Mesendoderm (in vitro differentiated cells): ENCODE measurements at regions not wholly inside any gene's neighbourhood (a gene's known extent, or its start where the extent isn't known, plus 50 kb on each side); places are given as distances from the start of the nearest gene placed in this dataset.
A peak's percentile ranks its signal among the peaks of the same experiment; 100 is the strongest.

Source experiments
- DNase-seq: peaks from one replicate; pipeline ENCODE4 v3.0.0; 2013
- H2AK5ac ChIP-seq: 2 replicates; pipeline ENCODE4 v1.6.1; 2013; ENCODE audit warnings: low read length, inconsistent platforms
- H2BK120ac ChIP-seq: 2 replicates; pipeline ENCODE4 v1.6.1; 2013; ENCODE audit warnings: low read depth, mild to moderate bottlenecking, low read length, moderate library complexity, mixed read lengths
- H2BK15ac ChIP-seq: replicated peaks from 2 replicates; pipeline ENCODE4 v1.6.1; 2013; ENCODE audit warnings: low read depth, mild to moderate bottlenecking, moderate library complexity
- H2BK5ac ChIP-seq: 2 replicates; pipeline ENCODE4 v1.6.1; 2013; ENCODE audit warnings: low read length, inconsistent platforms
- H3K18ac ChIP-seq: 2 replicates; pipeline ENCODE4 v1.6.1; 2013; ENCODE audit warnings: mild to moderate bottlenecking, low read length, mixed read lengths
- H3K23ac ChIP-seq: one replicate; pipeline ENCODE4 v1.6.1; 2013; ENCODE audit warnings: low read length
- H3K27ac ChIP-seq: 2 replicates; pipeline ENCODE4 v1.5.1; 2013; ENCODE audit warnings: low read depth, mild to moderate bottlenecking, inconsistent platforms, low read length, moderate library complexity
- H3K27me3 ChIP-seq: 2 replicates; pipeline ENCODE4 v1.6.1; 2013; ENCODE audit warnings: low read length, control low read depth, mild to moderate bottlenecking, inconsistent platforms; ENCODE audit not compliant: insufficient read depth, poor library complexity
- H3K36me3 ChIP-seq: 2 replicates; pipeline ENCODE4 v1.6.1; 2013; ENCODE audit warnings: low read length, inconsistent platforms; ENCODE audit not compliant: control insufficient read depth, insufficient read depth
- H3K4ac ChIP-seq: one replicate; pipeline ENCODE4 v1.6.1; 2013; ENCODE audit warnings: low read depth, mild to moderate bottlenecking, low read length, moderate library complexity
- H3K4me1 ChIP-seq: 2 replicates; pipeline ENCODE4 v1.6.1; 2013; ENCODE audit warnings: low read depth, low read length, inconsistent platforms; ENCODE audit not compliant: control insufficient read depth
- H3K4me2 ChIP-seq: 2 replicates; pipeline ENCODE4 v1.6.1; 2013; ENCODE audit warnings: low read length
- H3K4me3 ChIP-seq: 2 replicates; pipeline ENCODE4 v1.5.1; 2013; ENCODE audit warnings: mild to moderate bottlenecking, low read length
- H3K56ac ChIP-seq: one replicate; pipeline ENCODE4 v1.6.1; 2013; ENCODE audit warnings: low read length
- H3K79me1 ChIP-seq: 2 replicates; pipeline ENCODE4 v1.6.1; 2013; ENCODE audit warnings: low read length, inconsistent platforms
- H3K79me2 ChIP-seq: 2 replicates; pipeline ENCODE4 v1.6.1; 2013; ENCODE audit warnings: mild to moderate bottlenecking, low read length; ENCODE audit not compliant: control insufficient read depth, insufficient read depth
- H3K9ac ChIP-seq: 2 replicates; pipeline ENCODE4 v1.6.1; 2013; ENCODE audit warnings: low read length, inconsistent platforms
- H4K5ac ChIP-seq: one replicate; pipeline ENCODE4 v1.6.1; 2013; ENCODE audit warnings: low read length
- H4K8ac ChIP-seq: one replicate; pipeline ENCODE4 v1.6.1; 2013; ENCODE audit warnings: low read depth, mild to moderate bottlenecking, control low read depth, low read length, moderate library complexity
- WGBS: extraction: QIAGEN DNeasy Blood & Tissue Kit; methylation state at CpG from one replicate; pipeline ENCODE4 v1.1.7; 2013; ENCODE audit warnings: low lambda C conversion rate, missing lambda C conversion rate; ENCODE audit not compliant: insufficient coverage; ENCODE audit errors: extremely low coverage; 5-methylcytosine and 5-hydroxymethylcytosine counted together

DNA sequence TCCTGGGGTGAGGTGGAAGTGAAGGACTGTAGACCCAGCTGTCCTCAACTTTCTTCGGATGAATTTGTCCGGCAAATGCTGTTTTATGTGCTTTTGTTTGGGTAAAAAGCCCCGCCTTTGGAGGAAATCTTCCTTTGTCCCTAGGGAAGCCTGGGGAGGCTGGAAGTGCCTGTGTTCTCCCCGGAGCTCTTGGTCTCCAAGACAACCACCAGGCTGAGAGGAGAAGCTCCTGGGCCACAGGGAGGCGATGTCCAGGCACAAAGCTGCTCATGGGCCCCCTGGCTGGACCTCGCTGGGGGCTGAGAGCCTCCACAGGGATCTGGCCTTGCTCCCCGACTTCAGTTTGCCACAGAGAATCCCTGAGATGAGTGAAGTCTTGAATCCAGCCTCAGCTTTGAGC, 293.1 kb upstream of the N4BP1 start:
- H3K79me1 ChIP-seq = no peaks in the 10 kb centered on the region
- H3K4ac ChIP-seq = no peak overlapping the region
- H2BK15ac ChIP-seq = no peak overlapping the region
- no peak overlapping the region for H4K8ac ChIP-seq
- WGBS = no CpG with 5 or more reads among the region's 7 CpGs
- H3K27ac ChIP-seq = no peak overlapping the region
- H3K27me3 ChIP-seq = no peaks in the 10 kb centered on the region
- H2BK120ac ChIP-seq = no peak overlapping the region
- H4K5ac ChIP-seq = no peak overlapping the region
- DNase-seq = peak; percentile 42
- H3K23ac ChIP-seq = no peak overlapping the region
- no peak overlapping the region for H2AK5ac ChIP-seq
- no peak overlapping the region for H3K4me2 ChIP-seq
- no peaks in the 10 kb centered on the region for H3K4me1 ChIP-seq
- H3K4me3 ChIP-seq = no peak overlapping the region
- no peak overlapping the region for H3K9ac ChIP-seq
- H3K79me2 ChIP-seq = no peaks in the 10 kb centered on the region
- H2BK5ac ChIP-seq = no peak overlapping the region
- no peak overlapping the region for H3K18ac ChIP-seq
- H3K36me3 ChIP-seq = no peaks in the 10 kb centered on the region
- H3K56ac ChIP-seq = no peak overlapping the region

DNA sequence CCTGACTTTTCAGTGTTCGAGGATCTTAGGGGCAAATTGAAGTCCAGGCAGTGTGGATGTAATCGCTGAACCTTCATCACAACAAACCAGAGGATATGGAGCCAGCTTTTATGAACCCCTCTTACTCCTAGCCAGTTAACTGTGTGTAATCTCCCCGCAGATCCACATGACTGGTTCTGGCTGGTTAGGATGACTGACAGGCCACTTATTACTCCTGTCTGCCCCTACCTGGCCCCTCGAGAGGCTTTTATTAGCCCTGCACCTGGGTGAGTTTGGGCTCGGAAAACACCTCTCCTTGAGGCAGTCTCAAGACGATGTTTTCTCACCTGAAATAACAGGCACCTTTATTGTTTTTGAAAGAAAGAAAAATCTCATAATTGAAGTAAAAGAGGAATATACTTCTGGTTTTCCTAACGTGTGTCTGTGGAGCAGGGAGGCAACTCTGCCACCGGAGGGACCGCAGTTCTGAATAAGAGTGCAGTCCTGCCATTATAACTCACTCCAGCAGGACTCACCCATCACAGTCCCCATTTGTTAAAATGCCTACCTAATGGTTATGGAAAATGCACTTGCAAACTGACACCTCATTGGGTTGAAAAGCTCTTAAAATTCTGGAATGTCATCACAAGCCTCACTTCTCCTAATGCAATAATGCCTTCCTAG, 291.9 kb upstream of the N4BP1 start:
- Histone ChIP-seq H3K79me1 (no peaks in the 10 kb centered on the region), H3K9ac (no peak overlapping the region), H2BK15ac (no peak overlapping the region), H2BK120ac (no peak overlapping the region), H3K4me1 (no peaks in the 10 kb centered on the region), H2AK5ac (no peak overlapping the region), H3K79me2 (no peaks in the 10 kb centered on the region), H4K8ac (no peak overlapping the region), H3K27me3 (no peaks in the 10 kb centered on the region), H3K4me2 (no peak overlapping the region), H3K4me3 (no peak overlapping the region), H3K18ac (no peak overlapping the region), H3K27ac (no peak overlapping the region), H3K4ac (no peak overlapping the region), H3K56ac (no peak overlapping the region), H2BK5ac (no peak overlapping the region), H4K5ac (no peak overlapping the region), H3K36me3 (no peaks in the 10 kb centered on the region), H3K23ac (no peak overlapping the region)
- peak; percentile 39 for DNase-seq
- no CpG with 5 or more reads among the region's 9 CpGs for WGBS

DNA sequence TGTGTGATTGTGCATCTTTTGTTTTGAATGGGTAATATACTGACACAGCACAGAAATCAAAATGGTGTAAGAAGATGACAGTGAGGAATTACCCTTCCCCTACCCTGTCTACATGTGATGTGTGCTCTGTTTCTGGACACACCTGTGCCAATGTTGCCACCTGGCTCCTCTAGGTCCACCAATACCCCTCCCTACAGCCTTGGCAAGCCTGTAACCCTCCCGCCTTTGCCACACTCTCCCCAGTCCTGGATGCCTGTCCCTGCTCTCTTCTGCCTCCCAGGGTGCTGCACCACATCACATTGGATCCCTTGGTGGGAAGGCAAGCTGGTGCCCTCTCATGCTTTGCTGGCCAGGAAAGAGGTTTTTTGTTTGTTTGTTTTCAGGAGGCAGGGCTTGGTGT, 289.5 kb upstream of the N4BP1 start:
- Histone ChIP-seq H4K8ac (no peak overlapping the region), H3K27ac (no peak overlapping the region), H3K9ac (no peak overlapping the region), H4K5ac (no peak overlapping the region), H3K79me2 (no peaks in the 10 kb centered on the region), H2BK5ac (no peak overlapping the region), H3K56ac (no peak overlapping the region), H3K4me2 (no peak overlapping the region), H3K23ac (no peak overlapping the region), H2BK120ac (no peak overlapping the region), H2BK15ac (no peak overlapping the region), H3K79me1 (no peaks in the 10 kb centered on the region), H3K4ac (no peak overlapping the region), H3K36me3 (no peaks in the 10 kb centered on the region), H3K4me3 (no peak overlapping the region), H3K4me1 (no peaks in the 10 kb centered on the region), H2AK5ac (no peak overlapping the region), H3K18ac (no peak overlapping the region), H3K27me3 (no peaks in the 10 kb centered on the region)
- no CpG with 5 or more reads among the region's 1 CpG for WGBS
- no peak for DNase-seq

DNA sequence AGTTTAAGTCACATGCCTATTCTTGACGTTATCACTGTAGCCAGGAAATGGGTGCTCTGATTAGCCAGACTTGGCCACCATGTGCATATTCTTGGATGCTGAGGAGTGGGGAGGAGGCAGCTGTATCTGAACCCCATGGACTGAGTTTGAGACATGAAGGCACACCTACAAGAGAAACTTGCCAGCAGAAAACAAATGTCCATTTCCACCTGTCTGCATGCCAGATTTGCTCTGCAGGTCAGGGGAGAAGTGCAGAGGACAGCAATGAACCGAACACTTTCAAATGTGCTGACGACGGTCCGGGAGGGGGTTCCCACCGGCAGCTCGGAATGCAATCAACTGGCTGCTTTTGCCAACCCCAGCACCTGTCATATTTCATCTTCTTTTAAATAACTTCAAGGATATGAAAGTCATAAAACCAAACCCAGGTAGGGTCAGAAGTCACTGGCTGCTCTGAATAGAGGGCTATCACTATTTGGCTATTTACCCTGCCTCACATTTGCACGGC, 287.8 kb upstream of the N4BP1 start:
- no CpG with 5 or more reads among the region's 8 CpGs for WGBS
- H2BK5ac ChIP-seq = no peak overlapping the region

DNA sequence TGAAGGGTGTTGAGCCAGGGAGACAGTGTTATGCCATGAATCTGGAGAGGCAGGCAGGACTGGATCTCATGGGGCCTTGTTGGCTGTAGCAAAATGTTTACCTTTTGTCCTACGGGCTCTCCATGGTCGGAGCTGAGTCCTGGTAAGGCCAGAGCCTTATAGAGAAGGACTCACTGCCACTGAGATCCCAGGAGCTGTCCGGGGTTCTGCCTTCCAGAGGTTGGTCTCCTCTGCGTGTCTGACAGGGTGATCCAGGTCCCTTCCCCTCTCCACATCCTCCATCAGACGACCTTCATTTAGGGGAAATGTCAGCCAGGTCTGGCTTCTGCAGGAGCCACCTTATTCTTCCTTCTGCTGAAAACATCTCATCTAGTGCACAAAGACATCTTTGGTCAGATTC, 285.2 kb upstream of the N4BP1 start:
- WGBS = no CpG with 5 or more reads among the region's 5 CpGs
- Histone ChIP-seq H3K36me3 (no peaks in the 10 kb centered on the region), H3K9ac (no peak overlapping the region), H3K56ac (no peak overlapping the region), H4K5ac (no peak overlapping the region), H3K27ac (no peak overlapping the region), H3K79me1 (no peaks in the 10 kb centered on the region), H3K23ac (no peak overlapping the region), H3K4me1 (no peaks in the 10 kb centered on the region), H2BK5ac (no peak overlapping the region), H3K4me3 (no peak overlapping the region), H2BK120ac (no peak overlapping the region), H3K79me2 (no peaks in the 10 kb centered on the region), H3K18ac (no peak overlapping the region), H3K27me3 (no peaks in the 10 kb centered on the region), H3K4me2 (no peak overlapping the region), H4K8ac (no peak overlapping the region), H2AK5ac (no peak overlapping the region), H2BK15ac (no peak overlapping the region), H3K4ac (no peak overlapping the region)
- no peak for DNase-seq

More for the DNA sequence above, 287.8 kb upstream of the N4BP1 start:
- H3K18ac ChIP-seq = no peak overlapping the region
- H4K5ac ChIP-seq = no peak overlapping the region
- no peak overlapping the region for H2BK120ac ChIP-seq
- no peak overlapping the region for H3K23ac ChIP-seq
- no peaks in the 10 kb centered on the region for H3K36me3 ChIP-seq
- H3K79me2 ChIP-seq = no peaks in the 10 kb centered on the region
- no peaks in the 10 kb centered on the region for H3K4me1 ChIP-seq
- H4K8ac ChIP-seq = no peak overlapping the region
- no peak overlapping the region for H3K56ac ChIP-seq
- no peak overlapping the region for H3K4me2 ChIP-seq
- no peak overlapping the region for H3K27ac ChIP-seq
- no peak overlapping the region for H3K4me3 ChIP-seq
- H3K4ac ChIP-seq = no peak overlapping the region
- H2BK15ac ChIP-seq = no peak overlapping the region
- no peaks in the 10 kb centered on the region for H3K79me1 ChIP-seq
- no peak overlapping the region for H3K9ac ChIP-seq
- DNase-seq = no peak
- H3K27me3 ChIP-seq = no peaks in the 10 kb centered on the region
- no peak overlapping the region for H2AK5ac ChIP-seq

DNA sequence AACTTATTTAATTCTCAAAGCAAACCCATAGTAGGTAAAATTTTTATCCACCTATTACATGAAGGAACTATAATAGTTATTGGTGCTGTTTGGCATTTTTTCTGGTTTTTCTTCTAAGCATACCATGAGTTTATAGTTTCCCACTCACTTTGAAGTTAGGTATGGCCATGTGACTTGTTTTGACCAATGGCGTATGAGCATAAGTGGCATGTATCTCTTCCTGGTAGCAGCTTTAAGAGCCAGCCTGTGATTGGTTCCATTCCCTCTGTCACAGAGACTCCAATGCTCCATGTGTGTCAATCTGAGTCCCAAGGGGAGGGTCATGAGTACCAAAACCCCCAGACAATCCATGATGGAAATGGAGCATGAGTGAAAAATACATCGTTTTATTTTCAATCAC, 282.9 kb upstream of the N4BP1 start:
- Histone ChIP-seq H2BK15ac (no peak overlapping the region), H3K79me2 (no peaks in the 10 kb centered on the region), H3K56ac (no peak overlapping the region), H3K9ac (no peak overlapping the region), H3K4me3 (no peak overlapping the region), H3K27ac (no peak overlapping the region), H3K4me2 (no peak overlapping the region), H3K18ac (no peak overlapping the region), H2BK120ac (no peak overlapping the region), H3K79me1 (no peaks in the 10 kb centered on the region), H4K8ac (no peak overlapping the region), H2BK5ac (no peak overlapping the region), H4K5ac (no peak overlapping the region), H3K4ac (no peak overlapping the region), H3K4me1 (no peaks in the 10 kb centered on the region), H2AK5ac (no peak overlapping the region), H3K27me3 (no peaks in the 10 kb centered on the region), H3K23ac (no peak overlapping the region), H3K36me3 (no peaks in the 10 kb centered on the region)
- DNase-seq = no peak
- WGBS = no CpG with 5 or more reads among the region's 2 CpGs
